ENCODE measurements at regions not wholly inside any gene's neighbourhood (a gene's known extent, or its start where the extent isn't known, plus 50 kb on each side); places are given as distances from the start of the nearest gene placed in this dataset.

- WGBS: 87% methylated on average over 7 of the region's 7 CpGs
Measured at GRCh38 chr10:88122145-88122544, 258.7 kb downstream of the PTEN start.

GRCh38 chr10:88122576-88122975 is 259.2 kb downstream of the PTEN start:
- Histone ChIP-seq H3K27ac (ENCODE audit: low read depth) (no peak overlapping the region), H3K4me1 (ENCODE audit: insufficient read depth) (no peaks in the 10 kb centered on the region), H3K4me3 (ENCODE audit: low read depth, low read length) (no peak overlapping the region), H3K36me3 (ENCODE audit: insufficient read depth) (no peaks in the 10 kb centered on the region)
- no peak for DNase-seq (ENCODE audit: extremely low spot score)
- 90% methylated on average over 4 of the region's 4 CpGs for WGBS

More at GRCh38 chr10:88122145-88122544, 258.7 kb downstream of the PTEN start:
- no peak for DNase-seq (ENCODE audit: extremely low spot score)
- Histone ChIP-seq H3K4me3 (ENCODE audit: low read depth, low read length) (no peak overlapping the region), H3K4me1 (ENCODE audit: insufficient read depth) (no peaks in the 10 kb centered on the region), H3K27ac (ENCODE audit: low read depth) (no peak overlapping the region), H3K36me3 (ENCODE audit: insufficient read depth) (no peaks in the 10 kb centered on the region)

- WGBS: 91% methylated on average over 1 of the region's 1 CpG
- Histone ChIP-seq H3K36me3 (ENCODE audit: insufficient read depth) (no peaks in the 10 kb centered on the region), H3K4me1 (ENCODE audit: insufficient read depth) (no peaks in the 10 kb centered on the region), H3K4me3 (ENCODE audit: low read depth, low read length) (no peak overlapping the region), H3K27ac (ENCODE audit: low read depth) (no peak overlapping the region)
- DNase-seq (ENCODE audit: extremely low spot score): no peak
Measured at GRCh38 chr10:88125766-88126165, 262.3 kb downstream of the PTEN start.

- 92% methylated on average over 1 of the region's 1 CpG for WGBS
- no peak overlapping the region for H3K27ac ChIP-seq (ENCODE audit: low read depth)
- no peaks in the 10 kb centered on the region for H3K36me3 ChIP-seq (ENCODE audit: insufficient read depth)
- DNase-seq (ENCODE audit: extremely low spot score): no peak
- no peaks in the 10 kb centered on the region for H3K4me1 ChIP-seq (ENCODE audit: insufficient read depth)
- no peak overlapping the region for H3K4me3 ChIP-seq (ENCODE audit: low read depth, low read length)
Measured at GRCh38 chr10:88126699-88127098, 263.3 kb downstream of the PTEN start.

GRCh38 chr10:88127269-88127668 is 263.8 kb downstream of the PTEN start:
- 74% methylated on average over 2 of the region's 2 CpGs for WGBS
- DNase-seq (ENCODE audit: extremely low spot score): no peak
- no peak overlapping the region for H3K27ac ChIP-seq (ENCODE audit: low read depth)
- no peaks in the 10 kb centered on the region for H3K36me3 ChIP-seq (ENCODE audit: insufficient read depth)
- no peak overlapping the region for H3K4me3 ChIP-seq (ENCODE audit: low read depth, low read length)
- H3K4me1 ChIP-seq (ENCODE audit: insufficient read depth): no peaks in the 10 kb centered on the region

GRCh38 chr10:88127766-88128165 is 264.3 kb downstream of the PTEN start:
- H3K4me1 ChIP-seq (ENCODE audit: insufficient read depth): no peaks in the 10 kb centered on the region

GRCh38 chr10:88129013-88129412 is 265.6 kb downstream of the PTEN start:
- Histone ChIP-seq H3K36me3 (ENCODE audit: insufficient read depth) (no peaks in the 10 kb centered on the region), H3K27ac (ENCODE audit: low read depth) (no peak overlapping the region)
- WGBS: 94% methylated on average over 2 of the region's 2 CpGs

More at GRCh38 chr10:88127766-88128165, 264.3 kb downstream of the PTEN start:
- WGBS: 91% methylated on average over 1 of the region's 1 CpG
- H3K36me3 ChIP-seq (ENCODE audit: insufficient read depth): no peaks in the 10 kb centered on the region
- no peak overlapping the region for H3K27ac ChIP-seq (ENCODE audit: low read depth)
- H3K4me3 ChIP-seq (ENCODE audit: low read depth, low read length): no peak overlapping the region
- DNase-seq (ENCODE audit: extremely low spot score): no peak

GRCh38 chr10:88130912-88131311 is 267.5 kb downstream of the PTEN start:
- no peak for DNase-seq (ENCODE audit: extremely low spot score)
- Histone ChIP-seq H3K27ac (ENCODE audit: low read depth) (no peak overlapping the region), H3K4me3 (ENCODE audit: low read depth, low read length) (no peak overlapping the region), H3K4me1 (ENCODE audit: insufficient read depth) (no peaks in the 10 kb centered on the region), H3K36me3 (ENCODE audit: insufficient read depth) (no peaks in the 10 kb centered on the region)
- 98% methylated on average over 1 of the region's 1 CpG for WGBS

More at GRCh38 chr10:88129013-88129412, 265.6 kb downstream of the PTEN start:
- Histone ChIP-seq H3K4me1 (ENCODE audit: insufficient read depth) (no peaks in the 10 kb centered on the region), H3K4me3 (ENCODE audit: low read depth, low read length) (no peak overlapping the region)
- DNase-seq (ENCODE audit: extremely low spot score): no peak

GRCh38 chr10:88131511-88132139 is 268.2 kb downstream of the PTEN start:
- Histone ChIP-seq H3K36me3 (ENCODE audit: insufficient read depth) (no peaks in the 10 kb centered on the region), H3K4me3 (ENCODE audit: low read depth, low read length) (no peak overlapping the region), H3K27ac (ENCODE audit: low read depth) (no peak overlapping the region), H3K4me1 (ENCODE audit: insufficient read depth) (no peaks in the 10 kb centered on the region)
- DNase-seq (ENCODE audit: extremely low spot score): peak; percentile 23
- 42% methylated on average over 7 of the region's 7 CpGs for WGBS

GRCh38 chr10:88136712-88137111 is 273.3 kb downstream of the PTEN start:
- no peak overlapping the region for H3K4me3 ChIP-seq (ENCODE audit: low read depth, low read length)
- DNase-seq (ENCODE audit: extremely low spot score): no peak
- no peaks in the 10 kb centered on the region for H3K36me3 ChIP-seq (ENCODE audit: insufficient read depth)
- no peaks in the 10 kb centered on the region for H3K4me1 ChIP-seq (ENCODE audit: insufficient read depth)
- no peak overlapping the region for H3K27ac ChIP-seq (ENCODE audit: low read depth)
- WGBS: 69% methylated on average over 2 of the region's 2 CpGs

GRCh38 chr10:88138319-88138848 is 275.0 kb downstream of the PTEN start:
- no peaks in the 10 kb centered on the region for H3K4me1 ChIP-seq (ENCODE audit: insufficient read depth)
- 81% methylated on average over 2 of the region's 2 CpGs for WGBS
- no peaks in the 10 kb centered on the region for H3K36me3 ChIP-seq (ENCODE audit: insufficient read depth)
- DNase-seq (ENCODE audit: extremely low spot score): no peak
- H3K4me3 ChIP-seq (ENCODE audit: low read depth, low read length): no peak overlapping the region
- no peak overlapping the region for H3K27ac ChIP-seq (ENCODE audit: low read depth)

- no peak overlapping the region for H3K27ac ChIP-seq (ENCODE audit: low read depth)
- no peaks in the 10 kb centered on the region for H3K36me3 ChIP-seq (ENCODE audit: insufficient read depth)
- H3K4me1 ChIP-seq (ENCODE audit: insufficient read depth): no peaks in the 10 kb centered on the region
- DNase-seq (ENCODE audit: extremely low spot score): peak; percentile 25
- no peak overlapping the region for H3K4me3 ChIP-seq (ENCODE audit: low read depth, low read length)
- WGBS: 64% methylated on average over 5 of the region's 5 CpGs
Measured at GRCh38 chr10:88147000-88147798, 283.8 kb downstream of the PTEN start.

GRCh38 chr10:88149906-88150305 is 286.5 kb downstream of the PTEN start:
- WGBS: 77% methylated on average over 1 of the region's 1 CpG
- Histone ChIP-seq H3K36me3 (ENCODE audit: insufficient read depth) (no peaks in the 10 kb centered on the region), H3K27ac (ENCODE audit: low read depth) (no peak overlapping the region), H3K4me1 (ENCODE audit: insufficient read depth) (no peaks in the 10 kb centered on the region), H3K4me3 (ENCODE audit: low read depth, low read length) (no peak overlapping the region)
- no peak for DNase-seq (ENCODE audit: extremely low spot score)

GRCh38 chr10:88150339-88150738 is 286.9 kb downstream of the PTEN start:
- WGBS: 88% methylated on average over 3 of the region's 3 CpGs
- no peak for DNase-seq (ENCODE audit: extremely low spot score)
- H3K27ac ChIP-seq (ENCODE audit: low read depth): no peak overlapping the region
- no peaks in the 10 kb centered on the region for H3K36me3 ChIP-seq (ENCODE audit: insufficient read depth)
- no peaks in the 10 kb centered on the region for H3K4me1 ChIP-seq (ENCODE audit: insufficient read depth)
- H3K4me3 ChIP-seq (ENCODE audit: low read depth, low read length): no peak overlapping the region

Data from urinary bladder (tissue), 3 donors.